IMR-90 (cell line): ENCODE measurements at regions not wholly inside any gene's neighbourhood (a gene's known extent, or its start where the extent isn't known, plus 50 kb on each side); places are given as distances from the start of the nearest gene placed in this dataset.

ENCODE experiments used
- ATAC-seq: fragments of 200-7000 bp; cut with Tn5 transposase; 2 replicates; pipeline ENCODE4 v1.9.1; 2020; ENCODE audit warnings: low read depth, mild to moderate bottlenecking, moderate library complexity
- BruUV-seq: library from RNA; stranded (reverse); fragments of 400-500 nt; replicated peaks from 2 replicates; lab custom pipeline; 2021; lab: Mats Ljungman, UMichigan
- CTCF ChIA-PET: fragments of 300-600 bp; formaldehyde crosslinking; extraction: SDS; loops from one replicate; lab custom pipeline; 2021; ENCODE audit warnings: antibody characterized with exemption; lab: Yijun Ruan, JAX
- POLR2A ChIA-PET: fragments of 300-600 bp; sonication (Branson Sonifier 250); formaldehyde crosslinking; loops from one replicate; lab custom pipeline; 2022; ENCODE audit warnings: antibody characterized with exemption; ENCODE audit not compliant: unreplicated experiment; lab: Charles Lee
- DNase-seq: peaks from one replicate; pipeline ENCODE4 v3.0.0; 2013
- H2AFZ ChIP-seq: replicated peaks from 2 replicates; pipeline ENCODE3; 2013; ENCODE audit warnings: low read length, mild to moderate bottlenecking; ENCODE audit not compliant: poor library complexity
- H2AK5ac ChIP-seq: 2 replicates; pipeline ENCODE4 v1.6.1; 2013; ENCODE audit warnings: low read depth, low read length, inconsistent platforms
- H2AK9ac ChIP-seq: replicated peaks from 2 replicates; pipeline ENCODE3; 2013; ENCODE audit warnings: mild to moderate bottlenecking, low read depth, low read length, moderate library complexity; ENCODE audit not compliant: poor library complexity
- H2BK120ac ChIP-seq: 2 replicates; pipeline ENCODE4 v1.6.1; 2013; ENCODE audit warnings: low read depth, low read length, inconsistent platforms
- H2BK15ac ChIP-seq: 3 replicates; pipeline ENCODE4 v1.6.1; 2013; ENCODE audit warnings: low read depth, low read length, inconsistent platforms
- H2BK20ac ChIP-seq: 2 replicates; pipeline ENCODE4 v1.6.1; 2013; ENCODE audit warnings: low read depth, mild to moderate bottlenecking, inconsistent platforms, low read length, moderate library complexity
- H2BK5ac ChIP-seq: 2 replicates; pipeline ENCODE4 v1.6.1; 2013; ENCODE audit warnings: mild to moderate bottlenecking, low read depth, low read length, inconsistent platforms; ENCODE audit not compliant: poor library complexity, severe bottlenecking
- H3K14ac ChIP-seq: replicated peaks from 2 replicates; pipeline ENCODE4 v1.6.1; 2013; ENCODE audit warnings: low read depth, low read length, inconsistent platforms
- H3K18ac ChIP-seq: 2 replicates; pipeline ENCODE4 v1.6.1; 2013; ENCODE audit warnings: low read depth, low read length, control low read depth
- H3K23ac ChIP-seq: 2 replicates; pipeline ENCODE4 v1.6.1; 2013; ENCODE audit warnings: low read depth, low read length, inconsistent platforms
- H3K27ac ChIP-seq: 2 replicates; pipeline ENCODE4 v1.5.1; 2013; ENCODE audit warnings: mild to moderate bottlenecking, control low read depth, low read length; ENCODE audit not compliant: insufficient read depth
- H3K27me3 ChIP-seq: 2 replicates; pipeline ENCODE4 v1.6.1; 2013; ENCODE audit warnings: low read length; ENCODE audit not compliant: control insufficient read depth, insufficient read depth
- H3K36me3 ChIP-seq: 2 replicates; pipeline ENCODE4 v1.6.1; 2013; ENCODE audit warnings: low read length, mixed read lengths; ENCODE audit not compliant: control insufficient read depth, insufficient read depth
- H3K4ac ChIP-seq: 2 replicates; pipeline ENCODE4 v1.6.1; 2013; ENCODE audit warnings: low read depth, low read length, inconsistent platforms
- H3K4me1 ChIP-seq: 2 replicates; pipeline ENCODE4 v1.6.1; 2013; ENCODE audit warnings: low read length, mixed read lengths; ENCODE audit not compliant: control insufficient read depth, insufficient read depth
- H3K4me2 ChIP-seq: 2 replicates; pipeline ENCODE4 v1.6.1; 2013; ENCODE audit warnings: low read depth, mild to moderate bottlenecking, control low read depth, low read length, moderate library complexity
- H3K4me3 ChIP-seq: 2 replicates; pipeline ENCODE4 v1.5.1; 2013; ENCODE audit warnings: low read depth, mild to moderate bottlenecking, control low read depth, low read length, moderate library complexity; ENCODE audit not compliant: insufficient read depth
- H3K56ac ChIP-seq: 2 replicates; pipeline ENCODE4 v1.6.1; 2013; ENCODE audit warnings: low read length, inconsistent platforms; ENCODE audit not compliant: insufficient read depth; ENCODE audit errors: extremely low read depth
- H3K79me1 ChIP-seq, 2 experiments: 2 replicates each; pipeline ENCODE4 v1.6.1; 2013; ENCODE audit warnings: low read length in 2 of 2, inconsistent platforms in 1 of 2, low read depth in 1 of 2
- H3K9ac ChIP-seq: 2 replicates; pipeline ENCODE4 v1.6.1; 2013; ENCODE audit warnings: low read depth, low read length, control low read depth
- H3K9me1 ChIP-seq: 2 replicates; pipeline ENCODE4 v1.6.1; 2013; ENCODE audit warnings: low read length, inconsistent platforms; ENCODE audit not compliant: insufficient read depth
- H3K9me3 ChIP-seq: 2 replicates; pipeline ENCODE4 v1.6.1; 2013; ENCODE audit warnings: low read length; ENCODE audit not compliant: control insufficient read depth, insufficient read depth
- H4K20me1 ChIP-seq: 2 replicates; pipeline ENCODE4 v1.6.1; 2013; ENCODE audit warnings: low read length, inconsistent platforms; ENCODE audit not compliant: insufficient read depth
- H4K5ac ChIP-seq: 2 replicates; pipeline ENCODE4 v1.6.1; 2013; ENCODE audit warnings: mild to moderate bottlenecking, low read depth, low read length, control low read depth
- H4K8ac ChIP-seq, 2 experiments: 2 replicates each; pipeline ENCODE4 v1.6.1; 2013; ENCODE audit warnings: low read depth in 2 of 2, low read length in 2 of 2, control low read depth in 1 of 2, inconsistent platforms in 1 of 2
- H4K91ac ChIP-seq: 2 replicates; pipeline ENCODE4 v1.6.1; 2013; ENCODE audit warnings: low read depth, low read length, inconsistent platforms; ENCODE audit not compliant: insufficient read depth
- CEBPB ChIP-seq: IDR thresholded peaks from 2 replicates; pipeline ENCODE4 v1.6.1; 2012; ENCODE audit warnings: low read depth, low read length, improper control_type of control experiment
- SMC3 ChIP-seq: fragments of 150-350 bp; IDR thresholded peaks from 2 replicates; pipeline ENCODE4 v1.6.1; 2016; ENCODE audit warnings: low read depth, mild to moderate bottlenecking, antibody characterized with exemption, low read length, moderate library complexity
- WGBS, 2 experiments: methylation state at CpG; one replicate each; pipeline versions ENCODE4 v1.1.5 to v1.1.7; 2013; ENCODE audit warnings: missing lambda C conversion rate in 2 of 2; ENCODE audit not compliant: insufficient read length in 1 of 2; ENCODE audit errors: extremely low coverage in 2 of 2; 5-methylcytosine and 5-hydroxymethylcytosine counted together
- dilution Hi-C: fragments of 300-500 bp; cut with HindIII; formaldehyde crosslinking; loops from one replicate; pipeline ENCODE4 v1.14.3; 2018; ENCODE audit warnings: low sequenced_read_pairs; ENCODE audit not compliant: unreplicated experiment
- in situ Hi-C: fragments of 300-500 bp; cut with MboI; formaldehyde crosslinking; loops from 3 replicates; pipeline ENCODE4 v1.14.3; 2019; ENCODE audit warnings: low sequenced_read_pairs, inconsistent platforms, mixed read lengths
- intact Hi-C: fragments of 100-400 bp; cut with micrococcal nuclease; formaldehyde crosslinking; loops from 2 replicates; pipeline ENCODE4 v1.10.0; 2022

DNA sequence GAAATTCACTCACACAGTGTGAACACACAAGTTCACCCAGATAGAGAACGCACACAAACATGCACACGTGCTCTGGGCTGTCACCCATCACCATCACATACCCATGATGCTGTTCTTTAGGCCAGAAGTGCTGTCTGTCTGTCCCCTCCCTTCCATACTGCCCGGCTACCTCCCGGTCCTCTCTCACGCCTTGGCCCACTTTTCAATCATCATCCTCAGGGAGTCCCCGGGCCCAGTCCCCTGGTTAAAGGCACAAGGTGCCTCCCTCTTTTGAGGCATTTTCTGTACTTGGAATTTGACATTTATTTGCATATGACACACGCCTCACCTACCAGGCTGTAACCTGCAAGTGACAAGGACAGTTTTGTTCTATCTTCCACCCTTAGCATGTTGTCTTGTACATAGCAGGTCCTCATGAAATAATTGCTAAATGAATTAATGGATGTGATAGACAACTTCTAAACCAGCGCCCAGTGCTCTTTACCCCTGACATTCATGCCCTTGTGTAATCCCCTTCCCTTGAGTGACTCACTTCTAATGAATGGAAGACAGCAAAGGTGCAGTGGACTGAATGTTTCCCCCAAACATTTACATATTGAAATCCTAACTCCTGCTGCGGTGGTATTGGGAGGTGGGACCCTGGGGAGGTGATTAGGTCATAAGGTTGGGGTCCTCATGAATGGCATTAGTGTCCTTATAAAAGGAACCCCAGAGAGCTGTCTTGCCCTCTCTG is 73.9 kb upstream of the ADPGK start:
- DNase-seq: no peak
- dilution Hi-C loops (no loop called here), intact Hi-C loops (no loop called here), in situ Hi-C loops (no loop called here)
- Histone ChIP-seq H3K14ac (no peak overlapping the region), H4K8ac (no peak overlapping the region), H3K23ac (no peak overlapping the region), H2BK5ac (no peak overlapping the region), H4K5ac (no peak overlapping the region), H2BK20ac (no peak overlapping the region), H4K20me1 (no peaks in the 10 kb centered on the region), H2BK15ac (no peak overlapping the region), H2AFZ (no peak overlapping the region), H3K9ac (no peak overlapping the region), H2AK5ac (no peak overlapping the region), H3K79me1 (no peaks in the 10 kb centered on the region), H3K4me3 (no peak overlapping the region), H3K18ac (no peak overlapping the region), H4K91ac (no peak overlapping the region), H3K4me1 (no peaks in the 10 kb centered on the region), H3K27ac (no peak overlapping the region), H3K9me1 (no peaks in the 10 kb centered on the region), H3K4me2 (no peak overlapping the region), H3K56ac (no peak overlapping the region), H2AK9ac (no peak overlapping the region), H3K27me3 (peaks cover 13% of the 10 kb centered on the region), H2BK120ac (no peak overlapping the region), H3K9me3 (no peaks in the 10 kb centered on the region), H3K4ac (no peak overlapping the region), H3K36me3 (no peaks in the 10 kb centered on the region)
- POLR2A ChIA-PET: no interaction called here
- ATAC-seq: no peak
- CTCF ChIA-PET: no interaction called here
- 77% methylated on average over 4 of the region's 9 CpGs; no CpG with 5 or more reads in 1 of the 2 experiments for WGBS, 2 experiments
- BruUV-seq: no TSS peak
- TF ChIP-seq CEBPB: no peak
- no peak for TF ChIP-seq SMC3
